ENCODE measurements at regions not wholly inside any gene's neighbourhood (a gene's known extent, or its start where the extent isn't known, plus 50 kb on each side); places are given as distances from the start of the nearest gene placed in this dataset.

- Histone ChIP-seq H3K9me3 (peaks cover 0 to 5% (median 0%) of the 10 kb centered on the region in 4 donors), H3K4me3 (no peak overlapping the region), H3K36me3 (no peaks in the 10 kb centered on the region), H3K27me3 (no peaks in the 10 kb centered on the region), H3K4me1 (no peaks in the 10 kb centered on the region), H3K27ac (no peak overlapping the region)
- DNase-seq, result peak in 1 of 2 donors; percentile 49
- WGBS, 5 donors, result 74 to 80% (median 79%) methylated on average over 3 of the region's 3 CpGs
- TF ChIP-seq POLR2AphosphoS5 (IDR thresholded peaks at IDR 0.05), result no peak
- no peak for TF ChIP-seq EP300 (IDR thresholded peaks at IDR 0.05)
- no peak for TF ChIP-seq CTCF (IDR thresholded peaks at IDR 0.05)
- TF ChIP-seq POLR2A (IDR thresholded peaks at IDR 0.05), result no peak
- intact Hi-C loops (cut with DNase I; ENCODE audit: low total_unique reads), result no loop called here
Observed at GRCh38 chr13:42384265-42384664, 112.3 kb downstream of the AKAP11 start.

- intact Hi-C loops (cut with DNase I; ENCODE audit: low total_unique reads), result no loop called here
- no peak overlapping the region for H3K27ac ChIP-seq
- TF ChIP-seq CTCF (IDR thresholded peaks at IDR 0.05) (no peak), POLR2A (IDR thresholded peaks at IDR 0.05) (no peak), EP300 (IDR thresholded peaks at IDR 0.05) (no peak), POLR2AphosphoS5 (IDR thresholded peaks at IDR 0.05) (no peak)
- DNase-seq, result no peak
- H3K4me1 ChIP-seq, result no peaks in the 10 kb centered on the region
- H3K27me3 ChIP-seq, result no peaks in the 10 kb centered on the region
- no peaks in the 10 kb centered on the region for H3K36me3 ChIP-seq
- no peak overlapping the region for H3K4me3 ChIP-seq
- H3K9me3 ChIP-seq, result no peaks in the 10 kb centered on the region
- WGBS, 5 donors, result 45 to 72% (median 65%) methylated on average over 2 of the region's 2 CpGs
Observed at GRCh38 chr13:42388326-42388725, 116.4 kb downstream of the AKAP11 start.

- no peak for DNase-seq
- Histone ChIP-seq H3K27ac (no peak overlapping the region), H3K27me3 (no peaks in the 10 kb centered on the region), H3K36me3 (no peaks in the 10 kb centered on the region), H3K4me3 (no peak overlapping the region), H3K4me1 (no peaks in the 10 kb centered on the region), H3K9me3 (no peaks in the 10 kb centered on the region)
- no peak for TF ChIP-seq EP300 (IDR thresholded peaks at IDR 0.05)
- TF ChIP-seq CTCF (IDR thresholded peaks at IDR 0.05), result no peak
- TF ChIP-seq POLR2A (IDR thresholded peaks at IDR 0.05), result no peak
- no peak for TF ChIP-seq POLR2AphosphoS5 (IDR thresholded peaks at IDR 0.05)
- intact Hi-C loops (cut with DNase I; ENCODE audit: low total_unique reads), result no loop called here
Observed at GRCh38 chr13:42389041-42389440, 117.1 kb downstream of the AKAP11 start.

GRCh38 chr13:42392180-42392579 is 120.2 kb downstream of the AKAP11 start:
- no peak for DNase-seq
- no peak overlapping the region for H3K27ac ChIP-seq
- WGBS, 5 donors, result 50 to 81% (median 60%) methylated on average over 1 of the region's 1 CpG
- no peaks in the 10 kb centered on the region for H3K36me3 ChIP-seq
- intact Hi-C loops (cut with DNase I; ENCODE audit: low total_unique reads), result no loop called here
- H3K9me3 ChIP-seq, result no peaks in the 10 kb centered on the region
- no peaks in the 10 kb centered on the region for H3K4me1 ChIP-seq
- TF ChIP-seq CTCF (IDR thresholded peaks at IDR 0.05), result no peak
- H3K27me3 ChIP-seq, result no peaks in the 10 kb centered on the region
- H3K4me3 ChIP-seq, result no peak overlapping the region
